HG03439 (cell line): ENCODE measurements at regions not wholly inside any gene's neighbourhood (a gene's known extent, or its start where the extent isn't known, plus 50 kb on each side); places are given as distances from the start of the nearest gene placed in this dataset.
"Not testable (repeated sequence)": the region's sequence is repeated elsewhere in the genome, so short reads cannot be mapped to it uniquely, and the experiment has no call there.

Experiments used
- ATAC-seq: cut with Tn5 transposase; IDR thresholded peaks from one replicate; pipeline ENCODE4 v1.9.1; 2021; ENCODE audit warnings: mild to moderate bottlenecking, moderate library complexity; ENCODE audit not compliant: unreplicated experiment

DNA sequence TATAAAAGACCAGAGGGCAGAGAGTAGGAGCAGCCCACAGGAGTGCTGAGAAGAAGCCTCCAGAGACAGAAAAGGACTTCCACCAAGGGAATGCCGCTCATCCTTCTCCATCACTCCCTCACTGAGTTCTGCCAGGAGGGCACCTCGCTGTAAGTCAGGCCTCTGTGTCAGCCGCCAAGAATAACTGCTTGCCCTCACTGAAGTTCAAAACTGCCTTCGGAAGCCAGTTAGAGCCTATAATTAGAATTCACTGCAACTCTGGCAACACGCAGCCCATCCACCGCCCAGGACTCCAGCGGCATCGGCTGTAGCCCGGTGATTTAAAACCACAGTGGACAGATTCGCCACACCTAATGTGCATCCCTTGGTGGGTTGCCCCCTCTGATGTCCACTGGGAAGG, 281.8 kb upstream of the ZNF507 start:
- ATAC-seq: no peak

- ATAC-seq: no peak
These were observed 279.4 kb upstream of the ZNF507 start for GRCh38 chr19:32066056-32066455.

GRCh38 chr19:32067685-32068084, 277.7 kb upstream of the ZNF507 start:
- no peak for ATAC-seq

GRCh38 chr19:32068793-32069192, 276.6 kb upstream of the ZNF507 start:
- no peak for ATAC-seq

- ATAC-seq: no peak
These were observed 275.3 kb upstream of the ZNF507 start for GRCh38 chr19:32070101-32070500.

- ATAC-seq: no peak
These were observed 263.4 kb upstream of the ZNF507 start for GRCh38 chr19:32082028-32082427.

- not testable (repeated sequence) for ATAC-seq
These were observed 260.6 kb upstream of the ZNF507 start for GRCh38 chr19:32084756-32085363.

- no peak for ATAC-seq
These were observed 254.2 kb upstream of the ZNF507 start for GRCh38 chr19:32091241-32091640.

DNA sequence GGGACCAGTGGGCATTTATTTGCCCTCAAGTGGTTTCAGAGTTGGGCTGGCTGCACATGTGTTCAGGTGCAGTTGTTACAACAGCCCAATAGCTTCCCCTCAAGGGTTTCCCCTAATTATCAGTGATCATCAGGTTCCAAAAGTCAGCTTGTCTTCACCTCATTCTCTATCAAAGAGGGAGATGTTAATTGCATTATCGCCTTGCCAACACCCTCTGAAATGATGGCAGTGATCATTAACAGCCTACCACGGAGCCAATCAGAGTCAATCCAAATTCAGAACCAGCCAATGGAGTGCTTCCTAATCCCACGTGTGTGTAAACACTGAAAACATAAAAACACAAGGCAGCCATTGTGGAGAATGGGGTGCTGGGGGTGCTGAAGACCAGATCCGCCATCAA, 248.4 kb upstream of the ZNF507 start:
- no peak for ATAC-seq

DNA sequence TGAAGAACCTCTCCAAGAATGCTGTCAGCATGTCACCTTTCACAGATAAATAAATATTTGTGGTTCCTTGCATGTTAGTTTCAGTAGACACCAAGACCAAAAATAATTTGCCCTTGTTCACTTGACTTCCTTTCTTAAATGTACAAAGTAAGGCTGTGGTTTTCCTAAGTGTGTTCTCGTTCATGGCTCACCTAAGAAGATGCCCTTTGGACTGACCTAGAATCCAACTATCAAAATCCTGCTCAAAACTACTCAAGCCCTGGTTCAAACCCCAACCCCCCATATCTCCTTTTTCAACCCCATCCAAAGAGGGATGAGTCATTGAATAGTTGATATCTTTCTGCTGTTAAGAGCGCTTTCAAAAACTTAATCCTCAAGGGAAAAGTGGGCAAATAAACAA, 247.8 kb upstream of the ZNF507 start:
- ATAC-seq: no peak

DNA sequence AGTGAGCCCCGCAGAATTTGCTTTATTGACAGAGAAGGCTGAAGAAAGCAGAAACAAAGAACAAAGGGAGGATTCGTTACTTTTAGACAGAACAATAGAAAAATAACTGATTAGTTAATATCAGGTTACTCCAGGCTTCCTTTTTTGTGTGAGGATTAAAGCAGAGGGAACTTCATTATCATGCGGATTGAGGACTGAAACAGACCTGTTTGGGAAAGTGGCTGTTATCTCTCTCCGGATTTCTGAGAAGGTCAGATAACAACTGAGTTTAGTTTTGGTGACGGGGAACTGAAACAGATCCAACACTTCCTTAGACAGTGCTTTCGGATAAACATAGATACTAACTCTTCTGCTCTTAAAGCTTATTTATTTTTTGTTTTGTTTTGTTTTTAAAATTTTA, 246.4 kb upstream of the ZNF507 start:
- no peak for ATAC-seq

DNA sequence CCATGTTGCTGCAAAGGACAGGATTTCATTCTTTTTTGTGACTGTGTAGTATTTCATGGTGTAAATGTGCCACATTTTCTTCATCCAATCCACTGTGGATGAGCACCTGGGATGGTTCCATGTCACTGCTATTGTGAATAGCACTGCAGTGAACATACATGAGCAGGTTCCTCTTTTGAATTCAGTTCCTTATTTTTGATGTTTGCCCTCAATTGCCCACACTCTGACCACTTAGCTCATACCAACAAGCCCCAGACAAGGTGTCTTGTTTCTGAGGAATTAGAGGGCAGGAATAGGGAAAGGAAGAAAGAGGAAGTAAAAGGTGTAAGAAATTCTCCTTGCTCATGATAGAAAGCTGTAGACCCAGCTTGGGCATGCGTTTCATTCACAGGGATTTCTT, 244.2 kb upstream of the ZNF507 start:
- no peak for ATAC-seq

DNA sequence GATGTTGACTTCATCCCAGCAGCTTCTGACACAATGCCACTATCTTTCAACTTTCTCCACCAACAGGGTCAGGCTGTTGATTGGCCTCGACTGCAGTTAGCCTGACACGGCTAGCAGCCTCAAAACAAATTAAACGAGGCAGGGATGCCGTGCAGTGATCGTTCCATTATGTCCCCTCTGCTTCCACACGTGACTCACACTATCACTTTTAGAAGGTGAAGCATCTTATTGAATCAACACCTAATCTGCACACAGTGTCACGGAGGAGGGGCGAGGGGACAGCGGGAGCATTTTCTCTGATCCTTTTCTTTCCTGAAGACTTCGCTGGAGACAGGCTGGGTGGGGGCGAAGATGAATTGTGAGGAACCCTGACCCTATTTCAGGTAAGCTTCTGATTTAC, 241.9 kb upstream of the ZNF507 start:
- ATAC-seq: no peak

- ATAC-seq: no peak
These were observed 241.1 kb upstream of the ZNF507 start for GRCh38 chr19:32104153-32104849.

DNA sequence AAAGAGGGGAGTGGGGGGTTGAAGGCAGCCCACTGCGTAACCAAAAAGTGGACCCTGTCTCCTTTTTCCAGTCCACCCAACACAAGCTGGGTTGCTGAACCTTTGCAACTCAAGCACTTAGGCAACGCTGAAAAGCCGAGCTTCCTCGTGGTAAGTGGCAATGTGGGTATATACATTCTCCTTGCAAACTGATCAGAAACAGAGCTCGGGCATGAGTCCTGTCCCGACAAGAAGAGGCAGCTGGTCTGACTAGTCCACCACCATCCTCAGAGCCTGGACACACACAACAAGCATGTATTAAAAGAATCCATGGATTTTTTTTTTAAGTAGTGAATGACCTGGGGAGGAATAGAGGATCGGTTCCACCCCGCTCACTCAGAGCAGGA, 240.6 kb upstream of the ZNF507 start:
- ATAC-seq: no peak

DNA sequence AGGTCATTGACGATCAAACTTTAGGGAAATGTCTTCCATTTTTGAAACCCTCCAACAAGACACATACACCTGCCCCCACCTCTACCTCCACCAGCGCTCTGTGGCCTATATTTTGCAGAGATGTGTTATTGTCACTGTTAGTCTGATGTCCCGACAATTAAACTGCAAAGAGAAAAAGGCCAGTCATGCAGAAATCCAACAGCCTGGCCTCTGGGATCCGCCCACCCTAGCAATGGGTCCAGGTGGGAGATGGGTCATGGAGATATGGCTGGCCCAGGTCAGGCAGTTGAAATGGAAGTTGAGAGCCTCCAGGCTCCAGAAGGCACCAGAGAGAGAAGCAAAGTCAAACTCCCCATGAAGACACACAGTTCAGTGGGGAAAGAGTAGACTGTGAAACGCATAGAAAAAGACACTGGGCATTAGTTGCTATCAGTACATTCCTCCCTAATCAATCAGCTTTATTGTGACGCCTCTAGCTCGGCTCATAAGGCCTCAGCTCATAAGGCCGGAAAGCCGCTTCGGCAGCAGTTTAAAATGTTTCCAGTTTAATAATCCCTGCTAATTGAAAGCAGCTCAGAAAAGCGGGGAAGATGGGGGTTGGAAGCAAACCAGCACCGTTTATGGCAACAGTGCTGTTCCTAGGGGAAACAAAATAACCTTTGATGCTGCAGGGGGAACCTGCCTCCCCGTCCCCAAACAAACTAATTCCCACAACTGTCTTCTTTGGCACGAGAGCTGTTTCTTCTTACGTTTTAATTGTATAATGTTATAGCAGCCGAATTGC, 239.7 kb upstream of the ZNF507 start:
- ATAC-seq: no peak

- ATAC-seq: no peak
These were observed 223.2 kb upstream of the ZNF507 start for GRCh38 chr19:32122258-32122657.

DNA sequence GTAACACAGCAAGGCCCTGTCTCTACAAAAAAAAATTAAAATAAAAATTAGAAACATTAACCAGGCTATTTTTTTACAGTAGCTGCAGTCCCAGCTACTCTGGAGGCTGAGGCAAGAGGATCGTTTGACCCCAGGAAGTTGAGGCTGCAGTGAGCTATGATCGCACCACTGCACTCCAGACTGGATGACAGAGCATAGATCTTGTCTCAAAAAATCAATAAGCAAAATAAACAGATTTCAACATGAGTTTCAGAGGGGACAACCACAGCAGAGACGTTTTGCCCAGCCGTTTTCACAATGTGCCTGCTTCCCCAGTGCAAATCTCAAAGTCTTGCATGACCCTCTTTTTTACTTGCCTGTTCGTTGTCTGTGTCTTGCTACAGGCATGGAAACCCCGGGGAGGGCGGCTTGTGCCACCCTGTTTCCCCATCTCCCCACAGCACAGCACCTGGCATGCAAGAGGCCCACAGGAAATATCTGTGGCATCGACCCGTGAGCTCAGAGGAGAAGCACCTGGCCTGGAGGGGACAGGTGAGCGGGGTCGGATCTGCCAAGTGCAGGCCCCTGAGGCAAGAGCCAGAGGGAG, 222.0 kb upstream of the ZNF507 start:
- no peak for ATAC-seq

DNA sequence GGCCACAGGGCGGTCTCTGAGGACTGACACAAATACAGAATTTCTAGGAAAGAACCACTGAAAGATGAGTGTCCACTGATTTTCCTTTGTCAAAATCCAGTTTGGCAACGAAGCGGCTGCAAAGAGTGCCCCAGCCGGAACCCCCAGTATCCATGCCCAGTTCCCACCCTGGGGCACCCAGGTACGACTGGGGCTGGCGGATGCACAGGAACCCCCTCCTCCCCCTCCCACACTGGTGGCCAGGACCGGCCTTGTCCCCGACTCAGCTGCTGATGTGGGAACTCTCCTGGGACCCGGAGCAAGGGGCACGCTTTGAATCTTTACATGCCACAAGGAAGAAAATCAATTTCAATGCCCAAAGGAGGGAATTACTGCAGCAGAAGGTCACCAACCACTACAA, 220.8 kb upstream of the ZNF507 start:
- no peak for ATAC-seq

DNA sequence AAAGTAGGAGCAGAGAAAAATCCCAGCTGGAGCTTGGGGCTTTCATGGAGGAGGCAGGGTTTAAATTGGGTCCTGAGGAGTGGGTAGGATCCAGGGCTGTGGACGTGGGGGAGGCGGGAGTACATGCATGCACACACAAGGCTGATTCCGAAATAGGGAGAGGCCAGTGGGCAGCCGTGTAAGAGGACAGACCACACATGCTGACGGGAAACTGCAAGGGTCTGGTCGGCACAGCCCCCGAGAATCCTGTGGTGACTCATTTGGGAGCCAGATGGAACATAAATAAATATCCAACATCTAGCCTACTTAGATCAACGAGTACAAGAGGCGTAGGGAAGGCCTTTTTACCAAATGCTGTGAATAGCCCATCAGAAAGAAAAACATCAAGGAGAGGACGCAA, 216.3 kb upstream of the ZNF507 start:
- ATAC-seq: no peak

GRCh38 chr19:32130332-32130731, 215.1 kb upstream of the ZNF507 start:
- ATAC-seq: no peak

DNA sequence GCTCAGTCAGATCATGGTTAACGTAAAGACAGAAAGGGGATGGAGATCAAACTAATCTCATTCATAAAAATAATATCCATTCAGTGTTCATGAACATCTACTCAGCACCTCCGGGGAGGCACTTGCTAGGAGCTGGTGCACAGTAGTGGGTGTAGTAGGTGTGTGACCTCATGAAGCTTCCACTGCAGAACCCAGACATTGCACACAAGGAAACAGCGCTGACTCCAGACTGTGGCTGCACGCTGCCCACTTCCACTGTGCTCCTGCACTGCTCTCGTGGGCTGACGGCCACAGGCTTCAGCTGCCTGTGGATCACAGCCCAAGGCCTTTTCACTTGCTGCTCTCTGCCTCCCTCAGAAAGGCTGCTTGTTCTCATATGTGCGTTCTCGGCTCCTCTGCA, 214.4 kb upstream of the ZNF507 start:
- no peak for ATAC-seq
